Suprapubic skin (tissue), 3 donors: ENCODE measurements at regions not wholly inside any gene's neighbourhood (a gene's known extent, or its start where the extent isn't known, plus 50 kb on each side); places are given as distances from the start of the nearest gene placed in this dataset.

Source experiments
- EP300 ChIP-seq: sonication (generic); formaldehyde crosslinking; IDR thresholded peaks from one replicate; pipeline ENCODE4 v1.6.1; 2017; ENCODE audit warnings: antibody characterized with exemption
- POLR2A ChIP-seq, 2 donors: fragments of 450-650 bp; IDR thresholded peaks; one replicate each; pipeline ENCODE4 v1.6.1; 2017; ENCODE audit warnings: antibody characterized with exemption in 2 of 2, mild to moderate bottlenecking in 2 of 2, moderate library complexity in 2 of 2
- TF ChIP-seq, protein P1 (sequence below), 2 donors: fragments of 200-600 bp in 1 of 2; fragments of 450-650 bp in 1 of 2; sonication (generic) in 1 of 2; IDR thresholded peaks; one replicate each; pipeline ENCODE4 v1.5.1; 2016 to 2019; ENCODE audit warnings: antibody characterized with exemption in 2 of 2, mild to moderate bottlenecking in 1 of 2, moderate library complexity in 1 of 2

DNA sequence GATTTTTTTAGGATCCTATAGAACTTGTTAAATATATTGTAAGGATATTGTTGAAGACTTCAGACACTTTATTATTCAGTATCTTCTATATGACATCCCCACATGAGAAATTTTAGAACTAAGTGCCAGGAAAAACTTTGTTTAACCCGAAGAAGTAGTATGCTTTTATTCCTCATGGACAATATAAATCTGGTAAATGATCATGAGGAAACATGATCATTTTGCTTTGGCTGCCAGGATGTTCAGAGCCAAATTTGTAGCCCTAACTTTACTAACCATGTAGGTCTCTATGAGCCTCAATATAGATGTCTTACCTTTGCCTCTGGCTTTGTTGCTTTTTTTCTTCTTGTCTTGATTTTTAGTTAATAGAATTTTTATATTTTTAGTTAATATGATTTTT, 77.8 kb upstream of the TEX13D start:
- TF ChIP-seq, protein P1, sequence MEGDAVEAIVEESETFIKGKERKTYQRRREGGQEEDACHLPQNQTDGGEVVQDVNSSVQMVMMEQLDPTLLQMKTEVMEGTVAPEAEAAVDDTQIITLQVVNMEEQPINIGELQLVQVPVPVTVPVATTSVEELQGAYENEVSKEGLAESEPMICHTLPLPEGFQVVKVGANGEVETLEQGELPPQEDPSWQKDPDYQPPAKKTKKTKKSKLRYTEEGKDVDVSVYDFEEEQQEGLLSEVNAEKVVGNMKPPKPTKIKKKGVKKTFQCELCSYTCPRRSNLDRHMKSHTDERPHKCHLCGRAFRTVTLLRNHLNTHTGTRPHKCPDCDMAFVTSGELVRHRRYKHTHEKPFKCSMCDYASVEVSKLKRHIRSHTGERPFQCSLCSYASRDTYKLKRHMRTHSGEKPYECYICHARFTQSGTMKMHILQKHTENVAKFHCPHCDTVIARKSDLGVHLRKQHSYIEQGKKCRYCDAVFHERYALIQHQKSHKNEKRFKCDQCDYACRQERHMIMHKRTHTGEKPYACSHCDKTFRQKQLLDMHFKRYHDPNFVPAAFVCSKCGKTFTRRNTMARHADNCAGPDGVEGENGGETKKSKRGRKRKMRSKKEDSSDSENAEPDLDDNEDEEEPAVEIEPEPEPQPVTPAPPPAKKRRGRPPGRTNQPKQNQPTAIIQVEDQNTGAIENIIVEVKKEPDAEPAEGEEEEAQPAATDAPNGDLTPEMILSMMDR (IDR thresholded peaks at IDR 0.05), result no peak
- TF ChIP-seq POLR2A (IDR thresholded peaks at IDR 0.05) (no peak), EP300 (no peak)
